Esophagus squamous epithelium (tissue), 5 donors: ENCODE measurements at regions not wholly inside any gene's neighbourhood (a gene's known extent, or its start where the extent isn't known, plus 50 kb on each side); places are given as distances from the start of the nearest gene placed in this dataset.

ENCODE experiments used
- DNase-seq: peaks from one replicate; lab custom pipeline; 2025; lab: John Stamatoyannopoulos, UW
- H3K27ac ChIP-seq, 4 donors: fragments of 200-600 bp; sonication (generic); one replicate each; pipeline ENCODE4 v1.5.1; 2016 to 2019; ENCODE audit warnings: mild to moderate bottlenecking in 1 of 4
- H3K27me3 ChIP-seq, 4 donors: fragments of 200-600 bp; sonication (generic); 1 replicate in 3 of 4; 2 replicates in 1 of 4; pipeline versions ENCODE4 v1.5.1 to v1.6.0; 2017 to 2021; ENCODE audit warnings: antibody characterized with exemption in 1 of 4
- H3K36me3 ChIP-seq, 3 donors: fragments of 200-600 bp; sonication (generic); one replicate each; pipeline ENCODE4 v1.5.1; 2016 to 2019
- H3K4me1 ChIP-seq, 3 donors: fragments of 200-600 bp; sonication (generic); one replicate each; pipeline ENCODE4 v1.5.1; 2017 to 2019
- H3K4me3 ChIP-seq, 4 donors: fragments of 200-600 bp; sonication (generic); 1 replicate in 3 of 4; 2 replicates in 1 of 4; pipeline ENCODE4 v1.5.1; 2016 to 2019; ENCODE audit warnings: mild to moderate bottlenecking in 2 of 4, moderate library complexity in 1 of 4
- H3K9me3 ChIP-seq, 3 donors: fragments of 200-600 bp; sonication (generic); one replicate each; pipeline ENCODE4 v1.5.1; 2016 to 2019
- POLR2A ChIP-seq, 4 donors: fragments of 450-650 bp; IDR thresholded peaks; one replicate each; pipeline ENCODE4 v1.6.1; 2017; ENCODE audit warnings: antibody characterized with exemption in 4 of 4, mild to moderate bottlenecking in 4 of 4, moderate library complexity in 3 of 4
- WGBS, 2 donors: methylation state at CpG; one replicate each; pipeline ENCODE4 v1.1.5; 2018; 5-methylcytosine and 5-hydroxymethylcytosine counted together
- intact Hi-C: fragments of 100-400 bp; cut with DNase I; formaldehyde crosslinking; loops from one replicate; pipeline ENCODE4 v1.15.0; 2022
- TF ChIP-seq, protein P1 (sequence below), 6 experiments: fragments of 450-650 bp in 4 of 6; fragments of 200-600 bp in 2 of 6; sonication (generic) in 2 of 6; IDR thresholded peaks; one replicate each; pipeline ENCODE4 v1.5.1; 2016 to 2019; ENCODE audit warnings: antibody characterized with exemption in 6 of 6, mild to moderate bottlenecking in 4 of 6, moderate library complexity in 4 of 6
- donor health status: DM: yes; HTN: yes; CAD: no.

DNA sequence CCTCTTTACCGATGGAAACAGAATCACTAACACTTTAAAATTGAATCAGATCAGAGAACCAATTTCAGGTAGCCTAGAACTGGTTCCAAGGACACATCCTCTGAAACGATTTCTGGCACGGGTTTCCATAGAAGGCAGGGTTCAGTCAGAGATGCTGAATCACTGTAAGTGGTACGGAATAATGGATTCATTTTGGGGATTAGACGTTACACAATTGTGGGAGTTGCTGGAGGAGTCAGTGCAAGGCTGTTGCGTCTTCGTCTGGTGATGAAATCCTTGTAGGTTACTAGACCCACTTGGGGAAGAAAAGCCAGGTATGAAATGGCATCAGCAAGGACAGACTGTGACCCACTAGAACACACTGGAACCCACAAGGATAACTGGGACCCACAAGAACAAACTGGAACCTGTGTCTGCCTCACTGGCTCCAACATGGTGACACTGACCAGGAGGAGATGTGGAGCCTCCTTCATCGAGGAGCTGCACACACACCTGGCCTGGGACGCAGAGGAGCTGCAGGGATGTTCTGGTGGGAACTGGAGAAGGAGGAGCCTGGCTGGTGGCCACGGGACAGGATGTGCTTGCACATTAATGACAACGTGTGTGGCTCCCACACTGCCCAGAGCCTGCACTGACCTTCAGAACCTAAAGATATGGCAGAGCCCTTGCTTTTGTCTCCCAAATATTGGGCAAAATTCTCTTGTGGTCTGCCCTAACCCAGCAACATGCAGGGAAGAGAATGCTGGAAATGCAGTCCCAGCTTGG, 105.1 kb downstream of the TRAPPC11 start:
- intact Hi-C loops = no loop called here
- Histone ChIP-seq H3K4me1 (peaks cover 0 to 64% (median 19%) of the 10 kb centered on the region in 3 donors), H3K36me3 (no peaks in the 10 kb centered on the region), H3K27ac (peak overlapping the region; percentile 78 to 89 (median 86)), H3K9me3 (no peaks in the 10 kb centered on the region), H3K27me3 (no peaks in the 10 kb centered on the region), H3K4me3 (no peak overlapping the region)
- no peak for TF ChIP-seq POLR2A (IDR thresholded peaks at IDR 0.05)
- TF ChIP-seq, protein P1, sequence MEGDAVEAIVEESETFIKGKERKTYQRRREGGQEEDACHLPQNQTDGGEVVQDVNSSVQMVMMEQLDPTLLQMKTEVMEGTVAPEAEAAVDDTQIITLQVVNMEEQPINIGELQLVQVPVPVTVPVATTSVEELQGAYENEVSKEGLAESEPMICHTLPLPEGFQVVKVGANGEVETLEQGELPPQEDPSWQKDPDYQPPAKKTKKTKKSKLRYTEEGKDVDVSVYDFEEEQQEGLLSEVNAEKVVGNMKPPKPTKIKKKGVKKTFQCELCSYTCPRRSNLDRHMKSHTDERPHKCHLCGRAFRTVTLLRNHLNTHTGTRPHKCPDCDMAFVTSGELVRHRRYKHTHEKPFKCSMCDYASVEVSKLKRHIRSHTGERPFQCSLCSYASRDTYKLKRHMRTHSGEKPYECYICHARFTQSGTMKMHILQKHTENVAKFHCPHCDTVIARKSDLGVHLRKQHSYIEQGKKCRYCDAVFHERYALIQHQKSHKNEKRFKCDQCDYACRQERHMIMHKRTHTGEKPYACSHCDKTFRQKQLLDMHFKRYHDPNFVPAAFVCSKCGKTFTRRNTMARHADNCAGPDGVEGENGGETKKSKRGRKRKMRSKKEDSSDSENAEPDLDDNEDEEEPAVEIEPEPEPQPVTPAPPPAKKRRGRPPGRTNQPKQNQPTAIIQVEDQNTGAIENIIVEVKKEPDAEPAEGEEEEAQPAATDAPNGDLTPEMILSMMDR (IDR thresholded peaks at IDR 0.05) = no peak
- WGBS, 2 donors = 47 to 60% methylated on average over 11 of the region's 11 CpGs
- DNase-seq = no peak

DNA sequence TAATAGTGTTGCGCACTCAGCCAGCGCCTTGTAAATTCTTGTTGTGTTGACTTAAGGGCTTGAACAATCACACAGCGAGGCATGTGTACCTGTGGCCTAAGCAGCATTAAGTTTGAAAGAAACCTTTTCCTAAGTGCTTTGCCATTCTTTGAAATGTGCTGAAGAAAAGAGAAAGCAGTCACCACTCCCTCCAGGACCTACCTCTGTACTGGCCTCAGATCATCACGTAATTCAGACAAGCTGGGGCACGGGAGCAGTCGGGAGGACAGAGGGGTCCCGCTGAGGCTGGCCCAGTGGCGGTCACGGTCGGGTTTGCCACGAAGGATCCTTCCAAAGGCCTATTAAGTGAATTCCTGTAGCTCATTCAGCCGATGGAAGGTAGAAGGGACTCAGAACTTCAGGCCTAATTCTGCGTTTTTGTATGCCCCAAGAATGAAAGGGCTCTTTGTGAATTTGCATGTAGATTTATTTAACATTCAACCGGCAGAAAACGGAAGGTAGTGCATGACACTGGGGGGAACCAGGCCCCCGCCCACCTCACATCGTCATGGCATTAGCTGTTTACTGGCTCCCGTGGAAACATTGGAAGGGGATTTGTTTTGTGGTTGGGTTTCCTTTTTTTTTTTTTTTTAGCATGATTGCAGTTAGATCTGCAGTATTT, 106.3 kb downstream of the TRAPPC11 start:
- TF ChIP-seq POLR2A (IDR thresholded peaks at IDR 0.05) = peak in 1 of 4 donors; percentile 11
- TF ChIP-seq, protein P1 (IDR thresholded peaks at IDR 0.05) = no peak

DNA sequence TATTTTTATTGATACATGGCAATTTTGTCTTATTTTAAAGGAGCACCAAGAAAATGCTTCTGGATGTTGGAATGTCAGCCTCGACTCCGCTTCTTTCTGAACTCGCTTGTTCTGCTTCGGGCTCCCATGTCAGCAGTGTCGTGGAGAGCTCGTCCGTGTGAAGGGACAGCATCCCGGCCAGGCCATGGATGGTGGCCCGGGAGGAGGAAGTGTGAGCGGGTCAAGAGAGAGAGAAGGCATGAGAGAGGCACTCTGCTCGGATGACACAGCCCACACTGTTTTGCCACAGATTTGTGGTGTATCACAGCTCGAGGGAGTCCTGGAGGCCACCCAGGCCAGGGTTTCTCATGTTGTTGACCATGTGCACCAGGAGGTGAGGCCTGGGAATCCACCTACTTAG, 107.0 kb downstream of the TRAPPC11 start:
- intact Hi-C loops = no loop called here
- Histone ChIP-seq H3K4me3 (no peak overlapping the region), H3K27ac (peak overlapping the region; percentile 72 to 89 (median 82)), H3K9me3 (no peaks in the 10 kb centered on the region), H3K27me3 (no peaks in the 10 kb centered on the region), H3K4me1 (peaks cover 0 to 49% (median 19%) of the 10 kb centered on the region in 3 donors), H3K36me3 (no peaks in the 10 kb centered on the region)
- WGBS, 2 donors = 85 to 88% methylated on average over 12 of the region's 12 CpGs
- DNase-seq = no peak
- TF ChIP-seq POLR2A (IDR thresholded peaks at IDR 0.05) = no peak
- TF ChIP-seq, protein P1 (IDR thresholded peaks at IDR 0.05) = no peak

More for the DNA sequence above, 106.3 kb downstream of the TRAPPC11 start:
- WGBS, 2 donors = 17 to 28% methylated on average over 13 to 18 of the region's 18 CpGs
- Histone ChIP-seq H3K4me3 (peak overlapping the region in 3 of 4 donors; percentile 27 to 45 (median 29)), H3K27me3 (no peaks in the 10 kb centered on the region), H3K36me3 (no peaks in the 10 kb centered on the region), H3K9me3 (no peaks in the 10 kb centered on the region), H3K4me1 (peaks cover 0 to 56% (median 19%) of the 10 kb centered on the region in 3 donors), H3K27ac (peak overlapping the region; percentile 78 to 89 (median 86))
- no peak for DNase-seq
- intact Hi-C loops = no loop called here

DNA sequence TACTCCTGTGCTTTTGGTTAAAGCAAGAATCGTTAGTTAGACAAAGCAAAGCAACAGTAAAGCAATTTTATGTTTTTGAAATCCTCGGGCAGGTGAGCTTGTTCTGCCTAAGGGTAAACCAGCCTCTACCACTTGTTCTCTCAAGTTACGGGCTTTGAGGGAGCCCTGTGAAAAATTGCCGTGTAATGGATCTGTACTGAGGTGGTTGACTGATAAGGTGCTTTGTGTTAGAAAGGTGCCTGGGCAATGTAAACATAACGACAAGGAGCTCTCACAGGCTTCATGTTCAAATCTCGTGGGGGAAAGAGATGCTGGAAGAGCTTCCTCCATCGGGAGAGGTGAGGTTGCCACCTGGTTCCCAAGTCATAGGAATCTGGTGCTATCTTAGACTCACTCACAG, 111.8 kb downstream of the TRAPPC11 start:
- TF ChIP-seq, protein P1 (IDR thresholded peaks at IDR 0.05) = no peak
- no peak for TF ChIP-seq POLR2A (IDR thresholded peaks at IDR 0.05)
- Histone ChIP-seq H3K27me3 (no peaks in the 10 kb centered on the region), H3K9me3 (no peaks in the 10 kb centered on the region), H3K4me1 (peaks cover 0 to 10% (median 0%) of the 10 kb centered on the region in 3 donors), H3K27ac (no peak overlapping the region), H3K36me3 (no peaks in the 10 kb centered on the region), H3K4me3 (no peak overlapping the region)
- 53 to 78% methylated on average over 7 of the region's 7 CpGs for WGBS, 2 donors
- intact Hi-C loops = no loop called here
- no peak for DNase-seq

DNA sequence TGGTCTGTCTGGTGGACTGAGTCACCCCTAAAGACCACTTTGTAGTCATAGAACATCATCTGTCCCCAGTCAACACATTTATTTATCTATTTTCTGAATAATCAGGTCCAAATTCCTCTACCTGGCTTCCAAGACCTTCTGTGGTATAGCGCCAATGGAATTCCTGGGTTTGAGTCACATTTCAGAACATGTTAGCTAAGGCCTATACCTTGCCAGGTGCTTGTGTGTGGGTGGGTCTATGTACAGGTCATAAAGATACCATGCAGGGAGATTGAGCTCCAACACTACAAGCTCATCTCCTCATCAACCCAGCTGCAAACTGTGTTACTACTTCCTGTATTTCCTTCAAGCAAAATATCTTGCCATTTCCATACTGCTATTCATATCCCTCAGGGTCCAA, 113.3 kb downstream of the TRAPPC11 start:
- intact Hi-C loops = no loop called here
- H3K27ac ChIP-seq = no peak overlapping the region
- no peak for DNase-seq
- TF ChIP-seq, protein P1 (IDR thresholded peaks at IDR 0.05) = no peak
- no peak for TF ChIP-seq POLR2A (IDR thresholded peaks at IDR 0.05)
- WGBS, 2 donors = 44 to 50% methylated on average over 1 of the region's 1 CpG
- no peaks in the 10 kb centered on the region for H3K27me3 ChIP-seq
- no peaks in the 10 kb centered on the region for H3K36me3 ChIP-seq
- no peak overlapping the region for H3K4me3 ChIP-seq
- no peaks in the 10 kb centered on the region for H3K9me3 ChIP-seq
- peaks cover 0 to 9% (median 3%) of the 10 kb centered on the region in 3 donors for H3K4me1 ChIP-seq
